GM12891 (cell line): ENCODE measurements at regions not wholly inside any gene's neighbourhood (a gene's known extent, or its start where the extent isn't known, plus 50 kb on each side); places are given as distances from the start of the nearest gene placed in this dataset.

ENCODE experiments used
- POLR2A ChIP-seq: IDR thresholded peaks from 2 replicates; pipeline ENCODE4 v1.6.1; 2011; ENCODE audit warnings: low read depth, low read length, control low read depth
- POU2F2 ChIP-seq: IDR thresholded peaks from 2 replicates; pipeline ENCODE4 v1.6.1; 2011; ENCODE audit warnings: low read depth, mild to moderate bottlenecking, control low read depth, low read length, moderate library complexity
- SPI1 ChIP-seq: IDR thresholded peaks from 2 replicates; pipeline ENCODE4 v1.6.1; 2011; ENCODE audit warnings: low read depth, low read length, control low read depth

- TF ChIP-seq POLR2A: no peak
- no peak for TF ChIP-seq POU2F2
- TF ChIP-seq SPI1: no peak
Measured at GRCh38 chr9:26650325-26650724, 242.3 kb downstream of the CAAP1 start.
